22Rv1 (cell line): ENCODE measurements at regions not wholly inside any gene's neighbourhood (a gene's known extent, or its start where the extent isn't known, plus 50 kb on each side); places are given as distances from the start of the nearest gene placed in this dataset.

Experiments used
- CTCF ChIP-seq: fragments of 450-650 bp; IDR thresholded peaks from 2 replicates; pipeline ENCODE4 v1.5.1; 2017; ENCODE audit warnings: mild to moderate bottlenecking
- ZFX ChIP-seq: fragments of 450-650 bp; IDR thresholded peaks from 2 replicates; pipeline ENCODE4 v1.6.1; 2017; ENCODE audit warnings: antibody characterized with exemption, borderline replicate concordance

- TF ChIP-seq CTCF (no peak), ZFX (no peak)
Measured at GRCh38 chr5:93810780-93811179, 69.4 kb upstream of the POU5F2 start.
